ENCODE measurements at regions not wholly inside any gene's neighbourhood (a gene's known extent, or its start where the extent isn't known, plus 50 kb on each side); places are given as distances from the start of the nearest gene placed in this dataset.

DNA sequence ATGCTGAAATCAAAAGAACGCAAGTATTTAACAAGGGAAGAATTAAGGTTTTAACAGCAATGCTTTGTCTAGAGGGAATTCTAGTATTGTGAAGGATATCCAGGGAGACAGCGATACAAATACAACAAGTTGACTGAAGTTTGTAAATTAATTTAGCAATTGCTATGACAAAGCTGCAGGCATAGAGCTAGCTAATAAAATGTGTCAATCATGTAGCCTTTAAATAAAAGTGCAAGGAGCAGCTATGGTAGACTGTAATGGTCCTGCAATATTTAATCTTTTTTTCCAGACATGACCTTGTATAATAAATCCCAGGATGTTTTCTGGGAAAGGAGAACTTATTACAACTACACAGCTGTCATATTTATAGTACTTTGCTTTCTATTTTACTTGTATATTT, 779.3 kb downstream of the SLITRK5 start:
- intact Hi-C loops (cut with DNase I): no loop called here
- 57 to 93% methylated on average over 2 of the region's 2 CpGs for WGBS, 2 donors
- H3K27me3 ChIP-seq: no peaks in the 10 kb centered on the region
- DNase-seq: no peak
- no peak overlapping the region for H3K27ac ChIP-seq
- no peak overlapping the region for H3K4me3 ChIP-seq (replicated peaks in 1 of 3)
- no peaks in the 10 kb centered on the region for H3K36me3 ChIP-seq
- H3K4me1 ChIP-seq: no peaks in the 10 kb centered on the region
- no peak for TF ChIP-seq POLR2A (IDR thresholded peaks at IDR 0.05)
- TF ChIP-seq, protein P1, sequence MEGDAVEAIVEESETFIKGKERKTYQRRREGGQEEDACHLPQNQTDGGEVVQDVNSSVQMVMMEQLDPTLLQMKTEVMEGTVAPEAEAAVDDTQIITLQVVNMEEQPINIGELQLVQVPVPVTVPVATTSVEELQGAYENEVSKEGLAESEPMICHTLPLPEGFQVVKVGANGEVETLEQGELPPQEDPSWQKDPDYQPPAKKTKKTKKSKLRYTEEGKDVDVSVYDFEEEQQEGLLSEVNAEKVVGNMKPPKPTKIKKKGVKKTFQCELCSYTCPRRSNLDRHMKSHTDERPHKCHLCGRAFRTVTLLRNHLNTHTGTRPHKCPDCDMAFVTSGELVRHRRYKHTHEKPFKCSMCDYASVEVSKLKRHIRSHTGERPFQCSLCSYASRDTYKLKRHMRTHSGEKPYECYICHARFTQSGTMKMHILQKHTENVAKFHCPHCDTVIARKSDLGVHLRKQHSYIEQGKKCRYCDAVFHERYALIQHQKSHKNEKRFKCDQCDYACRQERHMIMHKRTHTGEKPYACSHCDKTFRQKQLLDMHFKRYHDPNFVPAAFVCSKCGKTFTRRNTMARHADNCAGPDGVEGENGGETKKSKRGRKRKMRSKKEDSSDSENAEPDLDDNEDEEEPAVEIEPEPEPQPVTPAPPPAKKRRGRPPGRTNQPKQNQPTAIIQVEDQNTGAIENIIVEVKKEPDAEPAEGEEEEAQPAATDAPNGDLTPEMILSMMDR (IDR thresholded peaks at IDR 0.05): no peak
- no peaks in the 10 kb centered on the region for H3K9me3 ChIP-seq

DNA sequence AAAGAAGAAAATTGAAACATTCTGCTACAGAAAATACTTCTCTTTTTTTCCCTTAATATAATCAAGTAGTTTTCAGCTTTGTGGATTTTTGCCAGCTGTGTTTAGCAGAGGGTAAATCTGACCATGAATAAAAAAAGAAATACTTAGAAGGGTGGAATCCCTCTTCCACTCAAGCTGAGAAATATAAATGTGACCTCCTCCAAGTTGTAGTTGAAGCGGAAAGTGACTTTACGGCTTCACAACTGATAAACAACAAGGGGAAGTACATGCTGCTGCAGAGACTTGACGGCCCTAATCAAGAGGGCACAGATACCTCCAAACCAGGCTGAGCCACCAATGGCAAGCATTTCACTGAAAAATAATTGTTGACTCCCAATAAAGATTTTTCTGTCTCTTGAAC, 785.0 kb downstream of the SLITRK5 start:
- no peaks in the 10 kb centered on the region for H3K4me1 ChIP-seq
- no peak overlapping the region for H3K27ac ChIP-seq
- H3K36me3 ChIP-seq: no peaks in the 10 kb centered on the region
- intact Hi-C loops (cut with DNase I): no loop called here
- H3K9me3 ChIP-seq: no peaks in the 10 kb centered on the region
- no peak for DNase-seq
- 74 to 77% methylated on average over 3 of the region's 3 CpGs for WGBS, 2 donors
- no peak overlapping the region for H3K4me3 ChIP-seq (replicated peaks in 1 of 3)
- no peaks in the 10 kb centered on the region for H3K27me3 ChIP-seq
- TF ChIP-seq, protein P1 (IDR thresholded peaks at IDR 0.05): no peak
- no peak for TF ChIP-seq POLR2A (IDR thresholded peaks at IDR 0.05)

DNA sequence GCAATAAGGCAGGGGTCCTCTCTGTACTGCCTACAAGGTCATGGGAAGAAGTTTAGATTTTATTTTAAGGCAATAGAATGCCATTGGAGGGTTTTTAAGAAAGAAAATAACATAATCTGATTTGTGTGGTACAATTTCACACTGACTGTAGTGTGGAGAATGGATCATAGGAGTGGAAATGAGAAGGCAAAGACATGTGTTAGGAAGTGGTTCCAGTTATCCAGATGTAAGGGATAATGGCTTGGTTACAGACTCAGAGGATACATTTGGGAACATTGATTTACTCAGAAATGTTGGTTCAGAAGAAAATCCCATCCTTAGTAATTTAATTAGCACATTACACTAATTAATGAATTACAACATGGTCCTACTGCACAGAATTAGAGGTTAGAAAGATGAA, 788.2 kb downstream of the SLITRK5 start:
- Histone ChIP-seq H3K4me1 (no peaks in the 10 kb centered on the region), H3K36me3 (no peaks in the 10 kb centered on the region), H3K27me3 (no peaks in the 10 kb centered on the region), H3K9me3 (no peaks in the 10 kb centered on the region), H3K27ac (no peak overlapping the region), H3K4me3 (replicated peaks in 1 of 3) (no peak overlapping the region)
- no peak for DNase-seq
- TF ChIP-seq POLR2A (IDR thresholded peaks at IDR 0.05): no peak
- TF ChIP-seq, protein P1 (IDR thresholded peaks at IDR 0.05): no peak
- intact Hi-C loops (cut with DNase I): no loop called here

DNA sequence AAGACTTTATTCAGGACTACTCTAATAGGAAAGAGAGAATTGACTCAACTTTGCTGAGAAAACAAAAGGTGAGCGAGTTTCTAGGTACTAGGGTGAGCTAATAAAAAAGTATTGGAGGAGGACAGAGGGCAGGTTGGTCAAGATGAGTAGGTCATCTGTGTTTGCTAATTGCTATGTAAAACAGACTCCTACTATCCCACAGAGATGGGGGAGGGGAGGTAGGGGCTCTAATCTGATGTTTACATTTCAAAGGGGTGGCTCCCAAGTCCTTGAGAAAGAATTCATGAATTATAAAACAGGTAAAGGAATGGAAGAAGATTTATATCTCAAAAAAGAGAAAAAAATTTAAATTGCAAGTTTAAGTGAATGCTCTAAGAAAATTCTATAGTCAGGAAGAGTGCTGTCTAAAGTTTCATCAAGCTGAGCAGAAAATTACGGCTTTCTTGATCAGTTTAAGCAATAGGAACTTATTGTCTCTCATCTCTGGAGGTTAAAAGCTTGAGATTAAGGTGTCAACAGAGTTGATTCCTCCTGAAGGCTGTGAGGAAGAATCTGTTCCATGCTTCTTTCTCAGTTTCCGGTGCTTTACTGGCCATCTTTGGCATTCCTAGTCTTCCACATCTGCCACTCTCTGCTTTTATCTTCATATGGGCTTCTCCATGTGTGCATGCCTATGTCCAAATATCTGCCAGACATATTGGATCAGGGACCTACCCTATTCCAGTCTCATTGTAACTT, 790.3 kb downstream of the SLITRK5 start:
- H3K27me3 ChIP-seq: no peaks in the 10 kb centered on the region
- 64 to 79% methylated on average over 3 of the region's 3 CpGs for WGBS, 2 donors
- no peak overlapping the region for H3K4me3 ChIP-seq (replicated peaks in 1 of 3)
- H3K9me3 ChIP-seq: no peaks in the 10 kb centered on the region
- intact Hi-C loops (cut with DNase I): no loop called here
- no peaks in the 10 kb centered on the region for H3K4me1 ChIP-seq
- no peak overlapping the region for H3K27ac ChIP-seq
- DNase-seq: no peak
- no peaks in the 10 kb centered on the region for H3K36me3 ChIP-seq
- TF ChIP-seq POLR2A (IDR thresholded peaks at IDR 0.05): no peak
- TF ChIP-seq, protein P1 (IDR thresholded peaks at IDR 0.05): no peak

DNA sequence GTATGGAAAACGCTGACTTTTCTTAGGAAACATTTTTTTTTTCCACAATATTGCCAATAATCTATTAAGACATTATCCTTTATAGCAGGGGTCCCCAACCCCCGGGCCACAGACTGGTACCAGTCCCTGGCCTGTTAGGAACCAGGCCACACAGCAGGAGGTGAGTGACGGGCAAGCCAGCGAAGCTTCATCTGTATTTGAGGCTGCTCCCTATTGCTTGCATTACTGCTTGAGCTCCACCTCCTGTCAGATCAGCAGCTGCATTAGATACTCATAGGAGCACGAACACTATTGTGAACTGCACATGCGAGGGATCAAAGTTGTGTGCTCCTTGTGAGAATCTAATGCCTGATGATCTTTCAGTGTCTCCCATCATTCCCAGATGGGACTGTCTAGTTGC, 793.7 kb downstream of the SLITRK5 start:
- no peak overlapping the region for H3K27ac ChIP-seq
- H3K4me1 ChIP-seq: no peaks in the 10 kb centered on the region
- no peaks in the 10 kb centered on the region for H3K27me3 ChIP-seq
- no peaks in the 10 kb centered on the region for H3K9me3 ChIP-seq
- no peak overlapping the region for H3K4me3 ChIP-seq (replicated peaks in 1 of 3)
- no peaks in the 10 kb centered on the region for H3K36me3 ChIP-seq
- 83 to 88% methylated on average over 6 of the region's 6 CpGs for WGBS, 2 donors
- TF ChIP-seq POLR2A (IDR thresholded peaks at IDR 0.05): no peak
- TF ChIP-seq, protein P1 (IDR thresholded peaks at IDR 0.05): no peak
- intact Hi-C loops (cut with DNase I): no loop called here
- DNase-seq: no peak

Measured in thyroid gland (tissue), 4 donors.